Body of pancreas (tissue), 4 donors: ENCODE measurements at regions not wholly inside any gene's neighbourhood (a gene's known extent, or its start where the extent isn't known, plus 50 kb on each side); places are given as distances from the start of the nearest gene placed in this dataset.

ENCODE experiments used
- ATAC-seq: fragments of 150-250 bp; one replicate; pipeline ENCODE4 v1.9.1; 2016
- DNase-seq, 4 donors: peaks; one replicate each; pipeline ENCODE4 v3.0.0-alpha.2; 2019
- H3K27ac ChIP-seq, 4 donors: fragments of 200-600 bp; sonication (generic); 1 replicate in 3 of 4; 2 replicates in 1 of 4; pipeline versions ENCODE4 v1.5.1 to v1.6.1; 2016 to 2019; ENCODE audit warnings: mild to moderate bottlenecking in 1 of 4, mixed read lengths in 1 of 4, moderate library complexity in 1 of 4
- H3K27me3 ChIP-seq, 2 donors: fragments of 200-600 bp; sonication (generic); one replicate each; pipeline ENCODE4 v1.6.0; 2016; ENCODE audit warnings: mild to moderate bottlenecking in 1 of 2
- H3K36me3 ChIP-seq, 2 donors: fragments of 200-600 bp; sonication (generic); replicated peaks in 1 of 2; 2 replicates each; pipeline ENCODE4 v1.5.1; 2016; ENCODE audit warnings: low read depth in 2 of 2; ENCODE audit not compliant: insufficient read depth in 1 of 2
- H3K4me1 ChIP-seq: fragments of 200-600 bp; sonication (generic); one replicate; pipeline ENCODE4 v1.6.0; 2016
- H3K4me3 ChIP-seq, 2 donors: fragments of 200-600 bp; sonication (generic); 1 replicate in 1 of 2; 2 replicates in 1 of 2; pipeline ENCODE4 v1.5.1; 2016 to 2019
- H3K9me3 ChIP-seq, 3 donors: fragments of 200-600 bp; sonication (generic); 1 replicate in 2 of 3; 2 replicates in 1 of 3; pipeline ENCODE4 v1.5.1; 2016
- CTCF ChIP-seq, 7 experiments: fragments of 450-650 bp in 4 of 7; fragments of 200-600 bp in 3 of 7; sonication (generic) in 3 of 7; IDR thresholded peaks; one replicate each; pipeline ENCODE4 v1.5.1; 2016 to 2019; ENCODE audit warnings: antibody characterized with exemption in 7 of 7
- POLR2A ChIP-seq, 3 donors: fragments of 450-650 bp; IDR thresholded peaks; one replicate each; pipeline ENCODE4 v1.6.1; 2016; ENCODE audit warnings: antibody characterized with exemption in 3 of 3, mild to moderate bottlenecking in 2 of 3
- WGBS, 2 donors: methylation state at CpG; one replicate each; pipeline ENCODE4 v1.1.5; 2017; 5-methylcytosine and 5-hydroxymethylcytosine counted together
- intact Hi-C: fragments of 100-400 bp; cut with DNase I; formaldehyde crosslinking; loops from one replicate; pipeline ENCODE4 v1.15.1; 2023

GRCh38 chr13:26880735-26881134 lies 120.1 kb upstream of the GPR12 start:
- Histone ChIP-seq H3K9me3 (peaks cover 0 to 3% (median 0%) of the 10 kb centered on the region in 3 donors), H3K27ac (no peak overlapping the region), H3K4me3 (no peak overlapping the region), H3K4me1 (no peaks in the 10 kb centered on the region), H3K36me3 (no peaks in the 10 kb centered on the region), H3K27me3 (no peaks in the 10 kb centered on the region)
- 32 to 52% methylated on average over 8 of the region's 8 CpGs for WGBS, 2 donors
- intact Hi-C loops, result no loop called here
- ATAC-seq (no peak), DNase-seq (no peak)
- TF ChIP-seq CTCF (IDR thresholded peaks at IDR 0.05) (no peak), POLR2A (IDR thresholded peaks at IDR 0.05) (no peak)

- WGBS, 2 donors, result 45 to 71% methylated on average over 1 of the region's 1 CpG
- DNase-seq (no peak), ATAC-seq (no peak)
- no peaks in the 10 kb centered on the region for H3K27me3 ChIP-seq
- H3K9me3 ChIP-seq, result no peaks in the 10 kb centered on the region
- TF ChIP-seq POLR2A (IDR thresholded peaks at IDR 0.05) (no peak), CTCF (IDR thresholded peaks at IDR 0.05) (no peak)
- no peak overlapping the region for H3K27ac ChIP-seq
- no peaks in the 10 kb centered on the region for H3K36me3 ChIP-seq
- no peaks in the 10 kb centered on the region for H3K4me1 ChIP-seq
- H3K4me3 ChIP-seq, result no peak overlapping the region
- intact Hi-C loops, result no loop called here
These were observed 117.9 kb upstream of the GPR12 start for GRCh38 chr13:26878438-26878837.

GRCh38 chr13:26873386-26873698 lies 112.8 kb upstream of the GPR12 start:
- intact Hi-C loops, result no loop called here
- DNase-seq (no peak), ATAC-seq (no peak)
- WGBS, 2 donors, result 48 to 65% methylated on average over 7 of the region's 7 CpGs
- H3K27ac ChIP-seq, result no peak overlapping the region
- no peaks in the 10 kb centered on the region for H3K4me1 ChIP-seq
- H3K36me3 ChIP-seq, result no peaks in the 10 kb centered on the region
- H3K9me3 ChIP-seq, result no peaks in the 10 kb centered on the region
- TF ChIP-seq CTCF (IDR thresholded peaks at IDR 0.05) (no peak), POLR2A (IDR thresholded peaks at IDR 0.05) (no peak)
- no peaks in the 10 kb centered on the region for H3K27me3 ChIP-seq
- H3K4me3 ChIP-seq, result no peak overlapping the region

- H3K27me3 ChIP-seq, result no peaks in the 10 kb centered on the region
- H3K4me1 ChIP-seq, result no peaks in the 10 kb centered on the region
- no peaks in the 10 kb centered on the region for H3K36me3 ChIP-seq
- DNase-seq (peak; percentile 15 to 29 (median 19)), ATAC-seq (no peak)
- intact Hi-C loops, result no loop called here
- H3K9me3 ChIP-seq, result no peaks in the 10 kb centered on the region
- no peak overlapping the region for H3K4me3 ChIP-seq
- TF ChIP-seq POLR2A (IDR thresholded peaks at IDR 0.05) (no peak), CTCF (IDR thresholded peaks at IDR 0.05) (peak in 3 of 7 experiments; percentile 12 to 36 (median 13))
- no peak overlapping the region for H3K27ac ChIP-seq
- 45 to 46% methylated on average over 25 to 28 of the region's 28 CpGs for WGBS, 2 donors
These were observed 112.2 kb upstream of the GPR12 start for GRCh38 chr13:26872525-26873385.
